ENCODE measurements at regions not wholly inside any gene's neighbourhood (a gene's known extent, or its start where the extent isn't known, plus 50 kb on each side); places are given as distances from the start of the nearest gene placed in this dataset.

GRCh38 chr5:109610581-109610980, 79.1 kb upstream of the MAN2A1 start:
- TF ChIP-seq SIN3A (IDR thresholded peaks at IDR 0.05; ENCODE audit: borderline replicate concordance, insufficient read depth, low read length): no peak
- no peak for TF ChIP-seq POLR2AphosphoS5 (IDR thresholded peaks at IDR 0.05; ENCODE audit: low read depth, low read length)
- no peak for TF ChIP-seq FOXP2 (optimal IDR thresholded peaks at IDR 0.05; ENCODE audit: borderline replicate concordance, extremely low read depth, extremely low read length, insufficient read depth)
- no peak for TF ChIP-seq TAF1 (IDR thresholded peaks at IDR 0.05; ENCODE audit: borderline replicate concordance, insufficient read depth, low read length)
- TF ChIP-seq, protein P1, sequence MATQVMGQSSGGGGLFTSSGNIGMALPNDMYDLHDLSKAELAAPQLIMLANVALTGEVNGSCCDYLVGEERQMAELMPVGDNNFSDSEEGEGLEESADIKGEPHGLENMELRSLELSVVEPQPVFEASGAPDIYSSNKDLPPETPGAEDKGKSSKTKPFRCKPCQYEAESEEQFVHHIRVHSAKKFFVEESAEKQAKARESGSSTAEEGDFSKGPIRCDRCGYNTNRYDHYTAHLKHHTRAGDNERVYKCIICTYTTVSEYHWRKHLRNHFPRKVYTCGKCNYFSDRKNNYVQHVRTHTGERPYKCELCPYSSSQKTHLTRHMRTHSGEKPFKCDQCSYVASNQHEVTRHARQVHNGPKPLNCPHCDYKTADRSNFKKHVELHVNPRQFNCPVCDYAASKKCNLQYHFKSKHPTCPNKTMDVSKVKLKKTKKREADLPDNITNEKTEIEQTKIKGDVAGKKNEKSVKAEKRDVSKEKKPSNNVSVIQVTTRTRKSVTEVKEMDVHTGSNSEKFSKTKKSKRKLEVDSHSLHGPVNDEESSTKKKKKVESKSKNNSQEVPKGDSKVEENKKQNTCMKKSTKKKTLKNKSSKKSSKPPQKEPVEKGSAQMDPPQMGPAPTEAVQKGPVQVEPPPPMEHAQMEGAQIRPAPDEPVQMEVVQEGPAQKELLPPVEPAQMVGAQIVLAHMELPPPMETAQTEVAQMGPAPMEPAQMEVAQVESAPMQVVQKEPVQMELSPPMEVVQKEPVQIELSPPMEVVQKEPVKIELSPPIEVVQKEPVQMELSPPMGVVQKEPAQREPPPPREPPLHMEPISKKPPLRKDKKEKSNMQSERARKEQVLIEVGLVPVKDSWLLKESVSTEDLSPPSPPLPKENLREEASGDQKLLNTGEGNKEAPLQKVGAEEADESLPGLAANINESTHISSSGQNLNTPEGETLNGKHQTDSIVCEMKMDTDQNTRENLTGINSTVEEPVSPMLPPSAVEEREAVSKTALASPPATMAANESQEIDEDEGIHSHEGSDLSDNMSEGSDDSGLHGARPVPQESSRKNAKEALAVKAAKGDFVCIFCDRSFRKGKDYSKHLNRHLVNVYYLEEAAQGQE (IDR thresholded peaks at IDR 0.05; ENCODE audit: insufficient read depth in 1 of 2, low read depth in 2 of 2, low read length in 2 of 2): no peak

GRCh38 chr5:109605207-109605730, 84.5 kb upstream of the MAN2A1 start:
- TF ChIP-seq FOXP2 (optimal IDR thresholded peaks at IDR 0.05; ENCODE audit: borderline replicate concordance, extremely low read depth, extremely low read length, insufficient read depth): no peak

DNA sequence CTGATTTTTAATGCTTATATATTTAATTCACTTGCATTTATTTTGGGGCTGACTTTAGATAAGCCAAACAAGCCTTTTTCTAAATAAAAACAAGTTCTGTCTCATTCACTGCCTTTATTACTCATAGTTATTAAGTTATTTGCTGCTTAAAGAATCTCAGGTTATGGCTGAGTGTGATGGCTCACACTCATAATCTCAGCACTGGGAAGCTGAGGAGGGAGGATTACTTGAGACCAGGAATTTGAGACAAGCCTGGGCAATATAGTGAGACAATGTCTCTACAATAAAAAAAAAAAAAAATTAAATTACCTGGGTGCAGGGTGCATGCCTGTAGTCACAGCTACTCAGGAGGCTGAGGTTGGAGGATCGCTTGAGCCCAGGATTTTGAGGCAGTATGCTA, 85.0 kb upstream of the MAN2A1 start:
- TF ChIP-seq FOXP2 (optimal IDR thresholded peaks at IDR 0.05; ENCODE audit: borderline replicate concordance, extremely low read depth, extremely low read length, insufficient read depth): no peak
- TF ChIP-seq, protein P1 (IDR thresholded peaks at IDR 0.05; ENCODE audit: insufficient read depth in 1 of 2, low read depth in 2 of 2, low read length in 2 of 2): no peak
- TF ChIP-seq TAF1 (IDR thresholded peaks at IDR 0.05; ENCODE audit: borderline replicate concordance, insufficient read depth, low read length): no peak
- no peak for TF ChIP-seq POLR2AphosphoS5 (IDR thresholded peaks at IDR 0.05; ENCODE audit: low read depth, low read length)
- TF ChIP-seq SIN3A (IDR thresholded peaks at IDR 0.05; ENCODE audit: borderline replicate concordance, insufficient read depth, low read length): no peak

DNA sequence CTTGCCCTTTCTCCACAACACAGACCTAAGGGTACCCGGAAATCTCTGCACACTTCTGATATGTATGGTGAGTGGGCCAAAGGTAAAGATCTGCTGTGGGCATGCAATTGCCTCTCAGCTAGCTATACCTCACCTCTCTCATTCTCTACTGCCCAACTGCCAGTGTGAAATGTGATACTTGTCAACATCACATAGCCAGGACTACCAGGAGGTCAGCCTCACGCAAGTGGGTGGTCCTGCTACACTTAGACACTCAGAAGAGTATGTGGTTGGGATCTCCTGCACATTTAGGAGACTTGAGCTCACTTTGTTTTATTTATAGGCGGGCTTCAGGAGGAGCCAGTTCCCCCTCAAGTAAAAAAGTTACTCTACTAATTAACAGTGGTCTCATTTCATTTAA, 88.0 kb upstream of the MAN2A1 start:
- TF ChIP-seq POLR2AphosphoS5 (IDR thresholded peaks at IDR 0.05; ENCODE audit: low read depth, low read length): no peak
- TF ChIP-seq, protein P1 (IDR thresholded peaks at IDR 0.05; ENCODE audit: insufficient read depth in 1 of 2, low read depth in 2 of 2, low read length in 2 of 2): no peak

GRCh38 chr5:109597893-109598292, 91.8 kb upstream of the MAN2A1 start:
- TF ChIP-seq FOXP2 (optimal IDR thresholded peaks at IDR 0.05; ENCODE audit: borderline replicate concordance, extremely low read depth, extremely low read length, insufficient read depth): no peak

- TF ChIP-seq FOXP2 (optimal IDR thresholded peaks at IDR 0.05; ENCODE audit: borderline replicate concordance, extremely low read depth, extremely low read length, insufficient read depth): no peak
- no peak for TF ChIP-seq TAF1 (IDR thresholded peaks at IDR 0.05; ENCODE audit: borderline replicate concordance, insufficient read depth, low read length)
- no peak for TF ChIP-seq SIN3A (IDR thresholded peaks at IDR 0.05; ENCODE audit: borderline replicate concordance, insufficient read depth, low read length)
Measured at GRCh38 chr5:109594217-109594616, 95.5 kb upstream of the MAN2A1 start.

DNA sequence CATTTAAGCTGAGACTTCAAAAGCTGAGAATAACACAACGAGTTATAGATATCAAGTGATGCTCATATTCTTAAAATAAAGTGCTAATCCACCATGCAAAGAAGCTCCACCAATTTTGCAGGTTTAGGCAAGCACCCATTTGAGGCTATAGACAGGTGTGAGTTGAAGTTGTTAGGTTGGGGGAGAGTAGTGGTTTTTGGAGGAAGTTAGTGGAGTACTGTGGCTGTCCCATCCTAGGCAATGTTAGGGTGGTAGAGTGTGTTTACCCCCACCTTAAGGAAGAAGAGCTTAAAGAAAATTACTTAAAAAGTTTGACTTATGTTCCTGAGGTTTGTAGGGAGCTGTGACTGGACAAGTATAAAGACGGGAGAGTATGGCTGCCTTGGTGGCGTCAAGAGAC, 98.9 kb upstream of the MAN2A1 start:
- no peak for TF ChIP-seq SIN3A (IDR thresholded peaks at IDR 0.05; ENCODE audit: borderline replicate concordance, insufficient read depth, low read length)
- TF ChIP-seq, protein P1 (IDR thresholded peaks at IDR 0.05; ENCODE audit: insufficient read depth in 1 of 2, low read depth in 2 of 2, low read length in 2 of 2): no peak
- no peak for TF ChIP-seq TAF1 (IDR thresholded peaks at IDR 0.05; ENCODE audit: borderline replicate concordance, insufficient read depth, low read length)
- TF ChIP-seq FOXP2 (optimal IDR thresholded peaks at IDR 0.05; ENCODE audit: borderline replicate concordance, extremely low read depth, extremely low read length, insufficient read depth): no peak
- TF ChIP-seq POLR2AphosphoS5 (IDR thresholded peaks at IDR 0.05; ENCODE audit: low read depth, low read length): no peak

Data from PFSK-1 (cell line).